ENCODE measurements at regions not wholly inside any gene's neighbourhood (a gene's known extent, or its start where the extent isn't known, plus 50 kb on each side); places are given as distances from the start of the nearest gene placed in this dataset.

GRCh38 chr3:25025236-25025635 lies 402.8 kb upstream of the RARB start:
- no peak for FAIRE-seq
- no peak for TF ChIP-seq FOS (IDR thresholded peaks at IDR 0.05; ENCODE audit: borderline replicate concordance, insufficient read depth, low read length)
- TF ChIP-seq POLR2AphosphoS5 (IDR thresholded peaks at IDR 0.05; ENCODE audit: insufficient read depth, low read depth, low read length) = no peak
- TF ChIP-seq POLR2A (IDR thresholded peaks at IDR 0.05; ENCODE audit: low read depth, low read length) = no peak
- TF ChIP-seq, protein P1, sequence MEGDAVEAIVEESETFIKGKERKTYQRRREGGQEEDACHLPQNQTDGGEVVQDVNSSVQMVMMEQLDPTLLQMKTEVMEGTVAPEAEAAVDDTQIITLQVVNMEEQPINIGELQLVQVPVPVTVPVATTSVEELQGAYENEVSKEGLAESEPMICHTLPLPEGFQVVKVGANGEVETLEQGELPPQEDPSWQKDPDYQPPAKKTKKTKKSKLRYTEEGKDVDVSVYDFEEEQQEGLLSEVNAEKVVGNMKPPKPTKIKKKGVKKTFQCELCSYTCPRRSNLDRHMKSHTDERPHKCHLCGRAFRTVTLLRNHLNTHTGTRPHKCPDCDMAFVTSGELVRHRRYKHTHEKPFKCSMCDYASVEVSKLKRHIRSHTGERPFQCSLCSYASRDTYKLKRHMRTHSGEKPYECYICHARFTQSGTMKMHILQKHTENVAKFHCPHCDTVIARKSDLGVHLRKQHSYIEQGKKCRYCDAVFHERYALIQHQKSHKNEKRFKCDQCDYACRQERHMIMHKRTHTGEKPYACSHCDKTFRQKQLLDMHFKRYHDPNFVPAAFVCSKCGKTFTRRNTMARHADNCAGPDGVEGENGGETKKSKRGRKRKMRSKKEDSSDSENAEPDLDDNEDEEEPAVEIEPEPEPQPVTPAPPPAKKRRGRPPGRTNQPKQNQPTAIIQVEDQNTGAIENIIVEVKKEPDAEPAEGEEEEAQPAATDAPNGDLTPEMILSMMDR (IDR thresholded peaks at IDR 0.05; ENCODE audit: extremely low read depth in 1 of 2, insufficient read depth in 1 of 2, low read depth in 1 of 2, low read length in 2 of 2) = no peak
- intact Hi-C loops (cut with micrococcal nuclease) = no loop called here

GRCh38 chr3:25027650-25028049 lies 400.4 kb upstream of the RARB start:
- dilution Hi-C loops (cut with MboI; ENCODE audit: extremely low pct_ligation_motif_present, low sequenced_read_pairs) = no loop called here
- intact Hi-C loops (cut with micrococcal nuclease) = no loop called here
- Histone ChIP-seq H3K9me1 (replicated peaks; ENCODE audit: control insufficient read depth, extremely low read depth, insufficient read depth, low read length) (no peaks in the 10 kb centered on the region), H2AFZ (ENCODE audit: low read depth, low read length) (no peak overlapping the region), H3K27me3 (ENCODE audit: control insufficient read depth in 2 of 2, insufficient read depth in 2 of 2, low read length in 2 of 2) (no peaks in the 10 kb centered on the region), H3K4me2 (ENCODE audit: insufficient read depth, low read length) (no peak overlapping the region), H3K79me2 (ENCODE audit: control insufficient read depth, insufficient read depth, low read length) (no peaks in the 10 kb centered on the region), H4K20me1 (replicated peaks; ENCODE audit: control insufficient read depth, extremely low read depth, insufficient read depth, low read length) (no peaks in the 10 kb centered on the region), H3K9me3 (replicated peaks; ENCODE audit: control insufficient read depth, insufficient read depth, low read length) (no peaks in the 10 kb centered on the region), H3K4me1 (ENCODE audit: control insufficient read depth, extremely low read depth, insufficient read depth, low read length) (no peaks in the 10 kb centered on the region), H3K27ac (ENCODE audit: insufficient read depth, low read depth, low read length) (no peak overlapping the region), H3K4me3 (replicated peaks in 1 of 3; ENCODE audit: insufficient read depth in 1 of 3, low read depth in 1 of 3, low read length in 3 of 3) (no peak overlapping the region), H3K36me3 (ENCODE audit: control insufficient read depth in 2 of 2, extremely low read depth in 1 of 2, insufficient read depth in 2 of 2, low read length in 2 of 2) (no peaks in the 10 kb centered on the region), H3K9ac (replicated peaks; ENCODE audit: extremely low read depth, insufficient read depth, low read length) (no peak overlapping the region)
- FAIRE-seq (no peak), DNase-seq (ENCODE audit: low read depth, low spot score) (no peak)
- POLR2A ChIA-PET = no interaction called here
- TF ChIP-seq MAX (IDR thresholded peaks at IDR 0.05; ENCODE audit: insufficient read depth, insufficient read length) = no peak
- no peak for TF ChIP-seq EZH2 (IDR thresholded peaks at IDR 0.05; ENCODE audit: borderline replicate concordance, low read depth, low read length, severe bottlenecking)
- TF ChIP-seq POLR2AphosphoS5 (IDR thresholded peaks at IDR 0.05; ENCODE audit: insufficient read depth, low read depth, low read length) = no peak
- TF ChIP-seq FOS (IDR thresholded peaks at IDR 0.05; ENCODE audit: borderline replicate concordance, insufficient read depth, low read length) = no peak
- TF ChIP-seq JUN (IDR thresholded peaks at IDR 0.05; ENCODE audit: borderline replicate concordance, insufficient read depth, insufficient read length, low read depth) = no peak
- no peak for TF ChIP-seq MYC (IDR thresholded peaks at IDR 0.05; ENCODE audit: low read depth, low read length)
- TF ChIP-seq, protein P1 (IDR thresholded peaks at IDR 0.05; ENCODE audit: extremely low read depth in 1 of 2, insufficient read depth in 1 of 2, low read depth in 1 of 2, low read length in 2 of 2) = no peak
- no peak for TF ChIP-seq POLR2A (IDR thresholded peaks at IDR 0.05; ENCODE audit: low read depth, low read length)
- TF ChIP-seq GATA2 (IDR thresholded peaks at IDR 0.05; ENCODE audit: insufficient read depth, insufficient read length, low read depth, low read length) = no peak
- CTCF ChIA-PET = no interaction called here
- BruUV-seq (replicated peaks) = no TSS peak

More at GRCh38 chr3:25025236-25025635, 402.8 kb upstream of the RARB start:
- H3K4me1 ChIP-seq (ENCODE audit: control insufficient read depth, extremely low read depth, insufficient read depth, low read length) = no peaks in the 10 kb centered on the region
- no peaks in the 10 kb centered on the region for H3K9me3 ChIP-seq (replicated peaks; ENCODE audit: control insufficient read depth, insufficient read depth, low read length)
- no TSS peak for BruUV-seq (replicated peaks)
- no peak overlapping the region for H3K9ac ChIP-seq (replicated peaks; ENCODE audit: extremely low read depth, insufficient read depth, low read length)
- POLR2A ChIA-PET = no interaction called here
- dilution Hi-C loops (cut with MboI; ENCODE audit: extremely low pct_ligation_motif_present, low sequenced_read_pairs) = no loop called here
- H3K27me3 ChIP-seq (ENCODE audit: control insufficient read depth in 2 of 2, insufficient read depth in 2 of 2, low read length in 2 of 2) = no peaks in the 10 kb centered on the region
- H2AFZ ChIP-seq (ENCODE audit: low read depth, low read length) = no peak overlapping the region
- H3K4me2 ChIP-seq (ENCODE audit: insufficient read depth, low read length) = no peak overlapping the region
- no peaks in the 10 kb centered on the region for H3K36me3 ChIP-seq (ENCODE audit: control insufficient read depth in 2 of 2, extremely low read depth in 1 of 2, insufficient read depth in 2 of 2, low read length in 2 of 2)
- H3K4me3 ChIP-seq (replicated peaks in 1 of 3; ENCODE audit: insufficient read depth in 1 of 3, low read depth in 1 of 3, low read length in 3 of 3) = no peak overlapping the region
- no peak for DNase-seq (ENCODE audit: low read depth, low spot score)
- CTCF ChIA-PET = interaction anchor here (1.0 kb wide), 1 partner anchor 8 kb away, joined by 3 read pairs; no protein-coding TSS in a partner anchor
- no peak overlapping the region for H3K27ac ChIP-seq (ENCODE audit: insufficient read depth, low read depth, low read length)
- no peaks in the 10 kb centered on the region for H3K79me2 ChIP-seq (ENCODE audit: control insufficient read depth, insufficient read depth, low read length)
- H3K9me1 ChIP-seq (replicated peaks; ENCODE audit: control insufficient read depth, extremely low read depth, insufficient read depth, low read length) = no peaks in the 10 kb centered on the region
- no peaks in the 10 kb centered on the region for H4K20me1 ChIP-seq (replicated peaks; ENCODE audit: control insufficient read depth, extremely low read depth, insufficient read depth, low read length)

Data from endothelial cell of umbilical vein (primary cell).